ENCODE measurements at regions not wholly inside any gene's neighbourhood (a gene's known extent, or its start where the extent isn't known, plus 50 kb on each side); places are given as distances from the start of the nearest gene placed in this dataset.

- DNase-seq, result no peak
Observed at GRCh38 chr7:12136523-12136922, 74.6 kb upstream of the TMEM106B start.

GRCh38 chr7:12137283-12137682 lies 73.8 kb upstream of the TMEM106B start:
- DNase-seq, result no peak

- no peak for DNase-seq
Observed at GRCh38 chr7:12138421-12138820, 72.7 kb upstream of the TMEM106B start.

- no peak for DNase-seq
Observed at GRCh38 chr7:12139416-12139815, 71.7 kb upstream of the TMEM106B start.

GRCh38 chr7:12146813-12147212 lies 64.3 kb upstream of the TMEM106B start:
- DNase-seq, result no peak

- no peak for DNase-seq
Observed at GRCh38 chr7:12152196-12152918, 58.7 kb upstream of the TMEM106B start.

GRCh38 chr7:12154119-12154518 lies 57.0 kb upstream of the TMEM106B start:
- no peak for DNase-seq

- DNase-seq, result no peak
Observed at GRCh38 chr7:12157517-12157916, 53.6 kb upstream of the TMEM106B start.

GRCh38 chr7:12158334-12159060 lies 52.6 kb upstream of the TMEM106B start:
- no peak for DNase-seq

- no peak for DNase-seq
Observed at GRCh38 chr7:12161146-12161545, 49.9 kb upstream of the TMEM106B start.

Measured in AML-193 (cell line).